ENCODE measurements at regions not wholly inside any gene's neighbourhood (a gene's known extent, or its start where the extent isn't known, plus 50 kb on each side); places are given as distances from the start of the nearest gene placed in this dataset.

GRCh38 chr11:34774604-34775003 is 141.6 kb downstream of the APIP start:
- Mint-ChIP-seq H3K9me3 (peaks cover 3% of the 10 kb centered on the region), H3K36me3 (ENCODE audit: low read depth) (peaks cover 13% of the 10 kb centered on the region), H3K4me1 (peaks cover 5% of the 10 kb centered on the region), H3K4me3 (no peak overlapping the region), H3K27me3 (ENCODE audit: insufficient read depth) (no peaks in the 10 kb centered on the region), H3K27ac (no peak overlapping the region)
- Histone ChIP-seq H3K9ac (ENCODE audit: extremely low read depth, low read length, poor library complexity, severe bottlenecking) (no peak overlapping the region), H3K9me3 (ENCODE audit: control insufficient read depth, low read length) (no peaks in the 10 kb centered on the region), H3K36me3 (ENCODE audit: control insufficient read depth, insufficient read depth, low read length) (no peaks in the 10 kb centered on the region), H3K27me3 (ENCODE audit: control insufficient read depth, insufficient read depth, low read length, poor library complexity, severe bottlenecking) (no peaks in the 10 kb centered on the region), H3K4me3 (ENCODE audit: low read length) (no peak overlapping the region), H3K4me1 (ENCODE audit: control insufficient read depth, insufficient read depth, low read length) (peaks cover 4% of the 10 kb centered on the region), H3K27ac (ENCODE audit: low read depth, low read length) (no peak overlapping the region)
- TF ChIP-seq CTCF (conservative IDR thresholded peaks at IDR 0.05): no peak
- WGBS, 2 experiments (ENCODE audit: insufficient coverage in 1 of 2, insufficient read length in 1 of 2): 89 to 100% methylated on average over 2 of the region's 2 CpGs
- DNase-seq: no peak

- Mint-ChIP-seq H3K27ac (no peak overlapping the region), H3K27me3 (ENCODE audit: insufficient read depth) (no peaks in the 10 kb centered on the region), H3K4me1 (peaks cover 5% of the 10 kb centered on the region), H3K36me3 (ENCODE audit: low read depth) (peaks cover 13% of the 10 kb centered on the region), H3K9me3 (peaks cover 3% of the 10 kb centered on the region), H3K4me3 (no peak overlapping the region)
- TF ChIP-seq CTCF (conservative IDR thresholded peaks at IDR 0.05): no peak
- Histone ChIP-seq H3K27ac (ENCODE audit: low read depth, low read length) (no peak overlapping the region), H3K9ac (ENCODE audit: extremely low read depth, low read length, poor library complexity, severe bottlenecking) (no peak overlapping the region), H3K4me1 (ENCODE audit: control insufficient read depth, insufficient read depth, low read length) (peaks cover 4% of the 10 kb centered on the region), H3K27me3 (ENCODE audit: control insufficient read depth, insufficient read depth, low read length, poor library complexity, severe bottlenecking) (no peaks in the 10 kb centered on the region), H3K9me3 (ENCODE audit: control insufficient read depth, low read length) (no peaks in the 10 kb centered on the region), H3K36me3 (ENCODE audit: control insufficient read depth, insufficient read depth, low read length) (no peaks in the 10 kb centered on the region), H3K4me3 (ENCODE audit: low read length) (no peak overlapping the region)
- DNase-seq: no peak
- WGBS, 2 experiments (ENCODE audit: insufficient coverage in 1 of 2, insufficient read length in 1 of 2): 86 to 100% methylated on average over 1 of the region's 1 CpG
Observed at GRCh38 chr11:34773826-34774225, 142.4 kb downstream of the APIP start.

GRCh38 chr11:34773211-34773610 is 143.0 kb downstream of the APIP start:
- H3K9me3 ChIP-seq (ENCODE audit: control insufficient read depth, low read length): no peaks in the 10 kb centered on the region
- H3K27me3 ChIP-seq (ENCODE audit: control insufficient read depth, insufficient read depth, low read length, poor library complexity, severe bottlenecking): no peaks in the 10 kb centered on the region
- H3K4me1 Mint-ChIP-seq: peaks cover 5% of the 10 kb centered on the region
- H3K27ac ChIP-seq (ENCODE audit: low read depth, low read length): no peak overlapping the region
- no peak for TF ChIP-seq CTCF (conservative IDR thresholded peaks at IDR 0.05)
- no peak for DNase-seq
- 44 to 60% methylated on average over 1 of the region's 1 CpG for WGBS, 2 experiments (ENCODE audit: insufficient coverage in 1 of 2, insufficient read length in 1 of 2)
- H3K4me3 Mint-ChIP-seq: no peak overlapping the region
- H3K4me1 ChIP-seq (ENCODE audit: control insufficient read depth, insufficient read depth, low read length): peaks cover 4% of the 10 kb centered on the region
- H3K36me3 Mint-ChIP-seq (ENCODE audit: low read depth): peaks cover 13% of the 10 kb centered on the region
- H3K27me3 Mint-ChIP-seq (ENCODE audit: insufficient read depth): no peaks in the 10 kb centered on the region
- H3K36me3 ChIP-seq (ENCODE audit: control insufficient read depth, insufficient read depth, low read length): no peaks in the 10 kb centered on the region
- H3K4me3 ChIP-seq (ENCODE audit: low read length): no peak overlapping the region
- peaks cover 3% of the 10 kb centered on the region for H3K9me3 Mint-ChIP-seq
- no peak overlapping the region for H3K27ac Mint-ChIP-seq
- no peak overlapping the region for H3K9ac ChIP-seq (ENCODE audit: extremely low read depth, low read length, poor library complexity, severe bottlenecking)
